HCT116 (cell line): ENCODE measurements at regions not wholly inside any gene's neighbourhood (a gene's known extent, or its start where the extent isn't known, plus 50 kb on each side); places are given as distances from the start of the nearest gene placed in this dataset.

Experiments
- ATAC-seq: fragments of 200-7000 bp; cut with Tn5 transposase; 2 replicates; pipeline ENCODE4 v1.9.1; 2020; ENCODE audit warnings: mild to moderate bottlenecking, moderate library complexity
- BruUV-seq: library from RNA; stranded (reverse); fragments of 400-500 nt; replicated peaks from 2 replicates; lab custom pipeline; 2021; lab: Mats Ljungman, UMichigan
- CTCF ChIA-PET: fragments of 300-600 bp; sonication (Branson Sonifier 250); formaldehyde crosslinking; loops from one replicate; lab custom pipeline; 2021; ENCODE audit warnings: antibody characterized with exemption; lab: Charles Lee
- POLR2A ChIA-PET: fragments of 300-600, 350-600 bp; sonication (Branson Sonifier 250); formaldehyde crosslinking; loops from one replicate; lab custom pipeline; 2021; ENCODE audit warnings: antibody characterized with exemption; lab: Charles Lee
- RAD21 ChIA-PET, 2 experiments: fragments of 300-600 bp; sonication (Branson Sonifier 250); formaldehyde crosslinking; loops; one replicate each; lab custom pipeline; 2023; ENCODE audit warnings: low total read pairs in 2 of 2; ENCODE audit not compliant: uncharacterized antibody in 2 of 2, unreplicated experiment in 2 of 2, low non-redundant PET in 1 of 2; lab: Charles Lee
- DNase-seq: peaks from one replicate; pipeline ENCODE4 v3.0.0-alpha.2; 2010; ENCODE audit warnings: low read depth, low spot score
- H2AFZ ChIP-seq: fragments of 200-600 bp; shearing (Covaris generic), sonication (generic); 2 replicates; pipeline ENCODE4 v1.6.1; 2017; ENCODE audit warnings: low read depth, mixed run types, mixed read lengths, antibody characterized with exemption, low read length; ENCODE audit not compliant: poor library complexity, severe bottlenecking
- H3K27ac ChIP-seq: 2 replicates; pipeline ENCODE4 v1.5.1; 2012; ENCODE audit warnings: low read depth, low read length
- H3K27me3 ChIP-seq: fragments of 200-600 bp; sonication (generic); 2 replicates; pipeline ENCODE4 v1.6.1; 2016; ENCODE audit warnings: mixed run types, low read length, mixed read lengths; ENCODE audit not compliant: insufficient read depth
- H3K36me3 ChIP-seq, 2 experiments: fragments of 200-500 bp in 1 of 2; fragments of 200-600 bp in 1 of 2; sonication (Bioruptor generic) in 1 of 2; sonication (generic) in 1 of 2; 2 replicates each; pipeline versions ENCODE4 v1.5.1 to v1.6.1; 2014 to 2016; ENCODE audit warnings: low read length in 2 of 2, inconsistent platforms in 1 of 2, mixed read lengths in 1 of 2, mixed run types in 1 of 2; ENCODE audit not compliant: insufficient read depth in 2 of 2, control insufficient read depth in 1 of 2
- H3K4me1 ChIP-seq, 2 experiments: fragments of 200-600 bp in 1 of 2; sonication (generic) in 1 of 2; 2 replicates each; pipeline versions ENCODE4 v1.5.1 to v1.6.1; 2012 to 2017; ENCODE audit warnings: low read length in 2 of 2, inconsistent platforms in 1 of 2, mild to moderate bottlenecking in 1 of 2, mixed read lengths in 1 of 2, mixed run types in 1 of 2, moderate library complexity in 1 of 2; ENCODE audit not compliant: insufficient read depth in 2 of 2, control insufficient read depth in 1 of 2
- H3K4me2 ChIP-seq: fragments of 200-600 bp; sonication (generic); 2 replicates; pipeline ENCODE4 v1.6.1; 2017; ENCODE audit warnings: mixed run types, low read length, mixed read lengths
- H3K4me3 ChIP-seq, 2 experiments: fragments of 200-600 bp in 1 of 2; sonication (generic) in 1 of 2; replicated peaks in 1 of 2; 2 replicates each; pipeline ENCODE4 v1.5.1; 2011 to 2016; ENCODE audit warnings: low read length in 2 of 2, control low read depth in 1 of 2, low read depth in 1 of 2, mild to moderate bottlenecking in 1 of 2, mixed read lengths in 1 of 2, mixed run types in 1 of 2
- H3K79me2 ChIP-seq: fragments of 200-600 bp; sonication (generic); 2 replicates; pipeline ENCODE4 v1.6.1; 2017; ENCODE audit warnings: mild to moderate bottlenecking, mixed run types, low read length, moderate library complexity, mixed read lengths; ENCODE audit not compliant: insufficient read depth
- H3K9ac ChIP-seq: fragments of 200-600 bp; sonication (generic); 2 replicates; pipeline ENCODE4 v1.6.1; 2016; ENCODE audit warnings: low read length, mixed read lengths
- H3K9me2 ChIP-seq: fragments of 200-600 bp; sonication (generic), shearing (Covaris generic); 2 replicates; pipeline ENCODE4 v1.6.1; 2017; ENCODE audit warnings: mixed run types, mild to moderate bottlenecking, moderate library complexity; ENCODE audit not compliant: insufficient read depth
- H3K9me3 ChIP-seq, 2 experiments: fragments of 200-500 bp in 1 of 2; fragments of 200-600 bp in 1 of 2; sonication (Bioruptor generic) in 1 of 2; sonication (generic) in 1 of 2; 2 replicates each; pipeline ENCODE4 v1.6.1; 2014 to 2017; ENCODE audit warnings: low read length in 2 of 2, mixed read lengths in 2 of 2, inconsistent platforms in 1 of 2, low read depth in 1 of 2, mild to moderate bottlenecking in 1 of 2, mixed run types in 1 of 2, moderate library complexity in 1 of 2; ENCODE audit not compliant: control insufficient read depth in 1 of 2, insufficient read depth in 1 of 2
- H4K20me1 ChIP-seq: fragments of 200-600 bp; sonication (generic), shearing (Covaris generic); 2 replicates; pipeline ENCODE4 v1.6.1; 2017; ENCODE audit warnings: mixed run types, mild to moderate bottlenecking, moderate library complexity; ENCODE audit not compliant: insufficient read depth
- CBX3 ChIP-seq: IDR thresholded peaks from 2 replicates; pipeline ENCODE4 v1.6.1; 2012; ENCODE audit warnings: low read depth
- CEBPB ChIP-seq: IDR thresholded peaks from 2 replicates; pipeline ENCODE4 v1.6.1; 2012; ENCODE audit warnings: low read depth
- ELF1 ChIP-seq: IDR thresholded peaks from 2 replicates; pipeline ENCODE4 v1.6.1; 2012; ENCODE audit warnings: low read depth, borderline replicate concordance
- JUND ChIP-seq: IDR thresholded peaks from 2 replicates; pipeline ENCODE4 v1.6.1; 2012
- POLR2A ChIP-seq: IDR thresholded peaks from 2 replicates; pipeline ENCODE4 v1.7.0; 2011; ENCODE audit warnings: borderline replicate concordance; ENCODE audit not compliant: insufficient read depth, insufficient read length; ENCODE audit errors: extremely low read depth
- POLR2AphosphoS5 ChIP-seq: IDR thresholded peaks from 2 replicates; pipeline ENCODE4 v1.6.1; 2011; ENCODE audit warnings: mild to moderate bottlenecking, low read depth, low read length, moderate library complexity
- RAD21 ChIP-seq: IDR thresholded peaks from 2 replicates; pipeline ENCODE4 v1.6.1; 2012; ENCODE audit warnings: low read depth, mild to moderate bottlenecking
- SP1 ChIP-seq: IDR thresholded peaks from 2 replicates; pipeline ENCODE4 v1.6.1; 2012; ENCODE audit warnings: low read depth
- SRF ChIP-seq: IDR thresholded peaks from 2 replicates; pipeline ENCODE4 v1.6.1; 2012; ENCODE audit warnings: low read depth
- TCF7L2 ChIP-seq: IDR thresholded peaks from 2 replicates; pipeline ENCODE4 v1.7.0; 2011; ENCODE audit warnings: borderline replicate concordance, inconsistent platforms; ENCODE audit not compliant: insufficient read depth, insufficient read length; ENCODE audit errors: extremely low read depth
- ZFX ChIP-seq: fragments of 450-650 bp; IDR thresholded peaks from 2 replicates; pipeline ENCODE4 v1.6.1; 2017
- ZNF274 ChIP-seq: fragments of 200-500 bp; sonication (Bioruptor generic); IDR thresholded peaks from 2 replicates; pipeline ENCODE4 v1.6.1; 2014; ENCODE audit warnings: mild to moderate bottlenecking, low read depth, low read length, inconsistent platforms
- intact Hi-C: fragments of 100-400 bp; cut with micrococcal nuclease; formaldehyde crosslinking; loops from 2 replicates; pipeline ENCODE4 v1.10.0; 2022
- TF ChIP-seq, protein P1 (sequence below): IDR thresholded peaks from 2 replicates; pipeline ENCODE4 v1.6.1; 2011; ENCODE audit warnings: mild to moderate bottlenecking, low read length, moderate library complexity; ENCODE audit not compliant: insufficient replicate concordance; ENCODE audit errors: extremely low read depth

DNA sequence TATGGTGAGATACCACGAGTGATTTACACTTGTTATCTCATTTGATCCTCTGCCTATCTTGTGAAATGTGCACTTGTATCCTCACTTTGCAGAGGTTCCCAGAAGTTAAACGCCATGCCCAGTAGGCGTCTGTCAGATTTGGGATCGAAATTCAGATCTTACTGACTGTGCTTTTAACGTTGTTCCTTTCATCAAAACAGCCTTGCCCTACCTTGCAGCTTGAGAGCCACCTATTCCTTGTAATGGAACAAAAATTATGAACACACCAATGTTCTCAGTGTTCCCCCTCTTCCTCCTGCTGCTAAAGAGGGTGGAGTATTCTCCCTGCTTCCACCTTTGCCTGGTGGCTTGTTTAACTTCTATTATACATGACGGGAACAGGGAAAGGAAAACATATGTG, 257.0 kb downstream of the MSX2 start:
- H2AFZ ChIP-seq, result no peak overlapping the region
- H3K36me3 ChIP-seq, result no peaks in the 10 kb centered on the region
- no peak for TF ChIP-seq POLR2A
- TF ChIP-seq, protein P1, sequence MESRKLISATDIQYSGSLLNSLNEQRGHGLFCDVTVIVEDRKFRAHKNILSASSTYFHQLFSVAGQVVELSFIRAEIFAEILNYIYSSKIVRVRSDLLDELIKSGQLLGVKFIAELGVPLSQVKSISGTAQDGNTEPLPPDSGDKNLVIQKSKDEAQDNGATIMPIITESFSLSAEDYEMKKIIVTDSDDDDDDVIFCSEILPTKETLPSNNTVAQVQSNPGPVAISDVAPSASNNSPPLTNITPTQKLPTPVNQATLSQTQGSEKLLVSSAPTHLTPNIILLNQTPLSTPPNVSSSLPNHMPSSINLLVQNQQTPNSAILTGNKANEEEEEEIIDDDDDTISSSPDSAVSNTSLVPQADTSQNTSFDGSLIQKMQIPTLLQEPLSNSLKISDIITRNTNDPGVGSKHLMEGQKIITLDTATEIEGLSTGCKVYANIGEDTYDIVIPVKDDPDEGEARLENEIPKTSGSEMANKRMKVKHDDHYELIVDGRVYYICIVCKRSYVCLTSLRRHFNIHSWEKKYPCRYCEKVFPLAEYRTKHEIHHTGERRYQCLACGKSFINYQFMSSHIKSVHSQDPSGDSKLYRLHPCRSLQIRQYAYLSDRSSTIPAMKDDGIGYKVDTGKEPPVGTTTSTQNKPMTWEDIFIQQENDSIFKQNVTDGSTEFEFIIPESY, result no peak
- no peak for TF ChIP-seq ZNF274
- no peak for TF ChIP-seq JUND
- TF ChIP-seq SP1, result no peak
- TF ChIP-seq, all 23 proteins: peak for 0
- ATAC-seq, result no peak
- CTCF ChIA-PET, result no interaction called here
- no peaks in the 10 kb centered on the region for H3K9me3 ChIP-seq
- H3K27ac ChIP-seq, result no peak overlapping the region
- no peak overlapping the region for H3K4me2 ChIP-seq
- no TSS peak for BruUV-seq
- H3K79me2 ChIP-seq, result no peaks in the 10 kb centered on the region
- RAD21 ChIA-PET, result no interaction called here
- intact Hi-C loops, result no loop called here
- H3K4me3 ChIP-seq, result no peak overlapping the region
- no peaks in the 10 kb centered on the region for H4K20me1 ChIP-seq
- no peak for DNase-seq
- H3K4me1 ChIP-seq, result no peaks in the 10 kb centered on the region; a peak in 1 of 4 replicates
- POLR2A ChIA-PET, result no interaction called here
- no peaks in the 10 kb centered on the region; the same call in 1 of the 2 replicates for H3K27me3 ChIP-seq
- H3K9me2 ChIP-seq, result no peaks in the 10 kb centered on the region
- no peak overlapping the region for H3K9ac ChIP-seq

GRCh38 chr5:174980952-174981351, 256.6 kb downstream of the MSX2 start:
- intact Hi-C loops, result no loop called here
- no peak overlapping the region for H3K4me2 ChIP-seq
- DNase-seq (no peak), ATAC-seq (no peak)
- no peaks in the 10 kb centered on the region; the same call in 1 of the 2 replicates for H3K27me3 ChIP-seq
- BruUV-seq, result no TSS peak
- H2AFZ ChIP-seq, result no peak overlapping the region
- POLR2A ChIA-PET, result no interaction called here
- no peak overlapping the region for H3K27ac ChIP-seq
- no peak overlapping the region for H3K9ac ChIP-seq
- H3K36me3 ChIP-seq, result no peaks in the 10 kb centered on the region
- no peaks in the 10 kb centered on the region for H4K20me1 ChIP-seq
- H3K4me1 ChIP-seq, result no peaks in the 10 kb centered on the region; a peak in 1 of 4 replicates
- H3K9me2 ChIP-seq, result no peaks in the 10 kb centered on the region
- CTCF ChIA-PET, result no interaction called here
- no peak overlapping the region for H3K4me3 ChIP-seq
- RAD21 ChIA-PET, result no interaction called here
- no peaks in the 10 kb centered on the region for H3K9me3 ChIP-seq
- H3K79me2 ChIP-seq, result no peaks in the 10 kb centered on the region
- TF ChIP-seq CBX3, result no peak
- no peak for TF ChIP-seq POLR2A
- TF ChIP-seq SRF, result no peak
- no peak for TF ChIP-seq ELF1
- TF ChIP-seq, protein P1, result no peak
- TF ChIP-seq RAD21, result no peak
- no peak for TF ChIP-seq POLR2AphosphoS5
- TF ChIP-seq TCF7L2, result no peak
- TF ChIP-seq ZFX, result no peak
- TF ChIP-seq CEBPB, result no peak
- TF ChIP-seq SP1, result no peak
